Mononuclear cell (primary cell): ENCODE measurements at regions not wholly inside any gene's neighbourhood (a gene's known extent, or its start where the extent isn't known, plus 50 kb on each side); places are given as distances from the start of the nearest gene placed in this dataset.

Experiments
- H3K27me3 ChIP-seq: 2 replicates; pipeline ENCODE4 v1.6.0; 2011; ENCODE audit warnings: low read length, control low read depth; ENCODE audit not compliant: insufficient read depth
- H3K4me1 ChIP-seq: 2 replicates; pipeline ENCODE4 v1.5.1; 2011; ENCODE audit warnings: mild to moderate bottlenecking, low read length, control low read depth; ENCODE audit not compliant: insufficient read depth
- H3K4me3 ChIP-seq: 2 replicates; pipeline ENCODE4 v1.5.1; 2011; ENCODE audit warnings: mild to moderate bottlenecking, low read length, moderate library complexity
- H3K9me3 ChIP-seq: 2 replicates; pipeline ENCODE4 v1.5.1; 2011; ENCODE audit warnings: low read depth, mild to moderate bottlenecking, control low read depth, low read length

DNA sequence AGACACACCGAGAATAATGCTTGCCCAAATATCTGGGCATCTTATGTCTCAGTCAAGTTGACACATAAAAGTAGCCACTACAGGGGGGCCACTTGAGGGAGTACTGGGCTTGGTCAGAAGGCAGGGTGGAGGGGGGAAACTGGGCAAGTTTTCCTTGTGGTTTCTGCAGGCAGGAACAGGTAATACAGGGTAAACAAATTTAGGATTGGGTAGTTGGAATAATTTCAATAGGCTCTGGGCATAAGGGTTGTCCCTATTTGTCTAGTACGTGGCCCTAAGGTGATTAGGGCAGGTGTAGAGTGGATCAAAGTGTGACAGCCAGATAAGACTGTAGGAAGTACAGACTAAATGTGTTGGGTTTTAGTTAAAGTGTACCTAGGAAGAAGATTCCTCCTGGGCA is 353.1 kb downstream of the TLE4 start:
- Histone ChIP-seq H3K9me3 (no peaks in the 10 kb centered on the region), H3K4me3 (no peak overlapping the region), H3K4me1 (no peaks in the 10 kb centered on the region), H3K27me3 (no peaks in the 10 kb centered on the region)

DNA sequence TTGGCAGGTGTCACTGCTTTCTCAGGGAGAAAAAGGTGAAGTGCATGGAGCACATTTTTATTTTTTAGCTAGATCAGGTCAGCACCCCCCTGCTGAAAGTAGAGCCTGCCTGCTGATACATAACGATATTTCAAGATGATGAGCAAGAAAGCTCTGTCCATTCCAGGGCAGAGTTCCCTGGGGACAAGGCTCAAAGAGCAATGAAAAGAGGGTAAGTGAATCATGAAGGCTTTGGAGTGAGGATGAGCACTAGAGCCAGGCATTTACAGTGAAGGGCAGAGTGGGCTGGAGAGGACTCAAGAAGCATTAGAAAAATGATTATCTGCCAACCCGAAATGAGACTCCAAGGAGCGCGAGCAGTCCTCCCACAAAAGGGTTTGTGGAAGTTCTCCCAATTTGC is 345.7 kb downstream of the TLE4 start:
- Histone ChIP-seq H3K9me3 (no peaks in the 10 kb centered on the region), H3K4me3 (no peak overlapping the region), H3K27me3 (no peaks in the 10 kb centered on the region), H3K4me1 (no peaks in the 10 kb centered on the region)

- H3K4me1 ChIP-seq = no peaks in the 10 kb centered on the region
- no peaks in the 10 kb centered on the region for H3K27me3 ChIP-seq
- no peak overlapping the region for H3K4me3 ChIP-seq
- H3K9me3 ChIP-seq = no peaks in the 10 kb centered on the region
Measured at GRCh38 chr9:79913867-79914266, 342.1 kb downstream of the TLE4 start.

GRCh38 chr9:79912318-79913070 is 340.7 kb downstream of the TLE4 start:
- H3K27me3 ChIP-seq = no peaks in the 10 kb centered on the region
- no peaks in the 10 kb centered on the region for H3K4me1 ChIP-seq
- H3K4me3 ChIP-seq = no peak overlapping the region
- H3K9me3 ChIP-seq = no peaks in the 10 kb centered on the region

DNA sequence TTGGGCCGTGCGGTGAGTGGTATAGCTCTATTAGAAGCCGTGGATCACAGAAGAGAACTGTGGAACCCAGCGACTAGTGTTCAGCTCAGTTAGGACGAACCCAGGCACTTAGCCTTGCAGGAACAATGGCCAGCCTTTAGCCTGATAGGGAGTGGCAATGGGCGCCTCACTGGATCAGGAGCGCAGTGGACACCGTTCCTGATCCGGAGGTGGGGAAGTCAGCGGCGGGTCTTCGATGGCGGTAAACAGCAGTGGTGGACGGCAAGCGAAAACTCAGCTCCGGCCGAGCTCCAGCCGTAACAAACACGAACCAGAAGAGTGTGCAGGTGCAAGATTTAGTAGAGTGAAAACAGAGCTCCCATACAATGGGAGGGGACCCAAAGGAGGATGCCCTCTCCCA is 340.0 kb downstream of the TLE4 start:
- Histone ChIP-seq H3K4me3 (no peak overlapping the region), H3K4me1 (no peaks in the 10 kb centered on the region), H3K27me3 (no peaks in the 10 kb centered on the region), H3K9me3 (no peaks in the 10 kb centered on the region)

DNA sequence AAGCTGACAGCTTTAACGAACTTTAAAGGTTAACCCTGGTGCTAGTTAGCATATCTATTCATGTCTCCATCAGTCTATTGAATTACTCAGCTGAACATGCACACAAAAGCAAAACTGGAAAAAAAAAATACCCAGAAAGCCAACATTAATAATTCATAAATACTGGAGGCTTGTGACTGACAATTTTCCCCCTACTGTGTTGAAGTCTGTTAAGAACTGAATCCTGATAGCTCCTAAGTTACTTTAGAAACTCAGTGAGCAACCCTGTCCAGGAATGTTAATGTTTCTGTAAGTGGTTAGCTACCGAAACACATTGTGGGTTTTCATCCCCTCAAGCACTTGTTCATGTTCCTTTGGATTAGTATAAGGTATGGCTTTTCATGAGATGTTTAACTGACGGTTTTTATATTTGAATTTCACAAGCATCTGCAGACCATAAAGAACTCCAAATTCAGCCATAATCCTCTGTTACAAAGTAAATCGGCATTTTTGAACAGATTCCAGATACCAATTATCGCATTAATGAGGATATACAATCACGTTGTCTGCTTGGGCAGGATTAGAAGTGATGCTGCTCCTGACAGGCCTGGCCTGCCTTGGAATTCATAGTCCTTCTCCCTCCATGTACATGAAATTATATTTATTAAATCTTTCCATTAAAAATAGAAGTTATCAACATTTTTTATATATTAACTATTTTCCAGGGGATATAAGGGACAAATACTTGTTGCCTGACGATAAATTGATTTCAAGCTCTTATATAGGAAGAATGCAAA is 331.2 kb downstream of the TLE4 start:
- no peaks in the 10 kb centered on the region for H3K27me3 ChIP-seq
- no peak overlapping the region for H3K4me3 ChIP-seq
- no peaks in the 10 kb centered on the region for H3K4me1 ChIP-seq
- H3K9me3 ChIP-seq = no peaks in the 10 kb centered on the region

- Histone ChIP-seq H3K27me3 (no peaks in the 10 kb centered on the region), H3K4me1 (no peaks in the 10 kb centered on the region), H3K9me3 (no peaks in the 10 kb centered on the region), H3K4me3 (no peak overlapping the region)
Measured at GRCh38 chr9:79900754-79901153, 329.0 kb downstream of the TLE4 start.

- Histone ChIP-seq H3K27me3 (no peaks in the 10 kb centered on the region), H3K4me1 (no peaks in the 10 kb centered on the region), H3K4me3 (no peak overlapping the region), H3K9me3 (no peaks in the 10 kb centered on the region)
Measured at GRCh38 chr9:79896390-79896980, 324.7 kb downstream of the TLE4 start.

DNA sequence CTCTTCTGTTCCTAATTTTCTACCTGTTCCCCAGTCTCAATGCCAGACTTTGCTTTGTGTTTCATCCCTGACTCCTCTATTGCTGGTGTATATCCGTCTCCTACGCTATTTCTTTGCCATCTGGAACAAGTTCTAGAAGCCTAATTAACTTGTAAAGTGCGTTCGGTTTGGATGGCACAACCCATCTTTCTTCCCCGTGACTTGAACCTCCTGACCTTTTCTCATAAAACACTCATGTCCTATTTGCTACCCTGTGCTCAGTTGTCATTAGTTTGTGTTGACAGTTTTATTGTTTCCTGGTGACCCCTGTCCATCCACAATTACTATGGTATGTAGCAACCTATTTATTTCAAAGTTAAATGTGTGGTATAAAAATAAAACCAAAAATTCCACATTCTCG is 323.5 kb downstream of the TLE4 start:
- no peaks in the 10 kb centered on the region for H3K27me3 ChIP-seq
- no peaks in the 10 kb centered on the region for H3K4me1 ChIP-seq
- no peaks in the 10 kb centered on the region for H3K9me3 ChIP-seq
- no peak overlapping the region for H3K4me3 ChIP-seq

DNA sequence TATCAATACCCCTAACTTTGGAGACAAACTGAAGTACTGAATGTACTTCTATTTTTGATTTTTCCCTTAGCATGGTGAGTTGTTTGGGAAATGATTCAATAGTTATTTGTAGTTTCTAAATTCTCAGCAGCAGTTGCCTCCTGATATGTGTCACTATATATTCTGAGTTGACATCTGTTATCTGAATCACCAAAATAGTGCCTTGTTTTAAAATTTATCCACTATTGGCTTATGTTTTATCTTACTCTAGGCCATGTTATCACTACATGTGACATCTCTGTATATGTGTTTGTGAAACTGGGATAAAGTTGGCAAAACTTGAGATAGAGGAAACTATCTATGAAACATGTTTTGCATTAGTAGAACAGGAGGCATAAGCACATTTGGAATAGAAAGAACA is 317.6 kb downstream of the TLE4 start:
- H3K4me1 ChIP-seq = peaks cover 11% of the 10 kb centered on the region
- no peak overlapping the region for H3K4me3 ChIP-seq
- H3K9me3 ChIP-seq = no peaks in the 10 kb centered on the region
- no peaks in the 10 kb centered on the region for H3K27me3 ChIP-seq

DNA sequence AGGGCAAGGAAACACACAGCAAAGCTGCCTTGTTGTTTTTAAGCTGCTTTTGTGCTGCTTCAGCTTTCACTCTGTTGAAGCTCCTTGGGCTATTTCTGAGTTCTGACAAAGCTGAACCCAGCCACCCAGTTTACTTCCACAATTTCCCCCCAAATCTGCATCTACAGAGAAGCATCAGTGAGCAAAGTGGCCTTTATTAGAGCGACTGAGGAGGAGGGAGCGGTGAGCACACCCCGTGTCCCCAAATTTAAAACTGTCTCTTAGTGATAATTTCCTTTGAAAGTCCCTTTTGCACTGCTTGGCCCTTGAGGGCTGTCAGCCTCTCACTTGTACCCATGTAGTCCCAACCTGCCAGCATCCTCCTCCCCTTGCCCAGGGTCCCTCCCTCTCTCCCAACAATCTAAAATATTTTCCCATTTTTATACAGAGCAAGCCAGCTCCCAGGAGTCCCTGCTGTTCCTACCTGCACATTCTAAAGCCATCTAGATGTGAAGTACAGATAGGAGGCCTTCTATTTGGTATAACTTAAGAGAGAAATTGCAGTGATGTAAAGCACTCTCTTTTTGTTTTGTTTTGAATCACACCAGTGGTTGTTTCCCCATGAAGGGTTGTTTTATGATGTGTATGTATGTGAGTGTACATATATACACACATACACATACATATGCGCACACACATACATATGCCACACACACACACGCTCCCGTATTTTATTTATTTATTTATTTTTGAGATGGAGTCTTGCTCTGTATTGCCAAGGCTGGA is 313.5 kb downstream of the TLE4 start:
- Histone ChIP-seq H3K9me3 (no peaks in the 10 kb centered on the region), H3K27me3 (no peaks in the 10 kb centered on the region), H3K4me3 (no peak overlapping the region), H3K4me1 (peaks cover 25% of the 10 kb centered on the region)

DNA sequence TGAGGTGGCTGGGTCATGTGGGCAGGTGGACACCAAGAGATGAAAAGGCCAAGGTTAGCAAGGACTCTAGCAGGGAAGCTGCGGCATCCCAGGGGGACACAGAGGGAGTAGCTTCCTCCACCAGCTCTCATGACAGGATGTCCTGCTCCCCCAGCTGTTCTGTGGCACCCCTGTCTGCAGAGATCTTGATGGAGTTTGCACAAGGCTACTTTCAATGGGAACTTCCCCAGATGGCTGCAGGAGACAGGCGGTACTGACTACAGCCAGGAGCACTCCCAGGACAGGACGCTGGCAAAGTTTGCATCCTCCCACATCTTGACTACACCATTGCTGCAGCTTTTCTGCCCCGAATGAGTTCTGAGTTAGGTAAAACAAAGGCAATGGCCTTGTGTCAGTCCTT is 312.8 kb downstream of the TLE4 start:
- H3K4me3 ChIP-seq = no peak overlapping the region
- H3K27me3 ChIP-seq = no peaks in the 10 kb centered on the region
- H3K4me1 ChIP-seq = peaks cover 25% of the 10 kb centered on the region
- H3K9me3 ChIP-seq = no peaks in the 10 kb centered on the region

GRCh38 chr9:79883073-79883645 is 311.4 kb downstream of the TLE4 start:
- Histone ChIP-seq H3K9me3 (no peaks in the 10 kb centered on the region), H3K27me3 (no peaks in the 10 kb centered on the region), H3K4me3 (no peak overlapping the region), H3K4me1 (peaks cover 31% of the 10 kb centered on the region)

DNA sequence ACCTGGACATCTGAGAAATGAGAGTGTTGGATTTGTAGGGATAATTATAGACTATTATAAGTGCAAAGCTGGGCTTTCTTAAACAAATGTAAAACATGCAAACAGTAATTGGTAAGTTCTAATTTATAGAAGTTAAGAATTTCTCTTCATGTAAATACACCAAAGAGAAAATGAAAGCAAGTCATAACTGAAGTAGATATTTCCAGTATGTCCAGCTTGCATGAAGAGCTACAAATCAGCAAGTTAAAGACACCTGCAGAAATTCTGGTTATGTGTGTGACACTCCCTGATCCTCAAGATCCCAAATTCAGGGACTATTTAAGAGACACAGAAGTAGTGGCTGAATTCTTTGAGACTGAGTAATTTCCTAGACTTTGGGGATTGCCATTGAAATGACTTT is 308.9 kb downstream of the TLE4 start:
- no peak overlapping the region for H3K4me3 ChIP-seq
- no peaks in the 10 kb centered on the region for H3K9me3 ChIP-seq
- H3K27me3 ChIP-seq = no peaks in the 10 kb centered on the region
- H3K4me1 ChIP-seq = peaks cover 39% of the 10 kb centered on the region
